ENCODE measurements at regions not wholly inside any gene's neighbourhood (a gene's known extent, or its start where the extent isn't known, plus 50 kb on each side); places are given as distances from the start of the nearest gene placed in this dataset.

- no peak for TF ChIP-seq CTCF (conservative IDR thresholded peaks at IDR 0.05)
- no peak for TF ChIP-seq EZH2 (IDR thresholded peaks at IDR 0.05; ENCODE audit: low read depth)
These were observed 114.6 kb upstream of the NEK7 start for GRCh38 chr1:198042168-198042567.

Measured in PC-9 (cell line).